Dendritic cell treated with granulocyte-macrophage colony-stimulating factor and Interleukin-4, amounts not matched to agents 40 ng/mL and 50 ng/mL, for 4 days (primary cell): ENCODE measurements at regions not wholly inside any gene's neighbourhood (a gene's known extent, or its start where the extent isn't known, plus 50 kb on each side); places are given as distances from the start of the nearest gene placed in this dataset.

ENCODE experiments used
- H3K27ac Mint-ChIP-seq: one replicate; pipeline ENCODE4 v1.8.0; 2022; ENCODE audit warnings: mild to moderate bottlenecking, mixed read lengths
- H3K27me3 Mint-ChIP-seq: one replicate; pipeline ENCODE4 v1.8.0; 2022; ENCODE audit warnings: mild to moderate bottlenecking, mixed read lengths
- H3K36me3 Mint-ChIP-seq: one replicate; pipeline ENCODE4 v1.8.0; 2022; ENCODE audit warnings: low read depth, mixed read lengths
- H3K4me1 Mint-ChIP-seq: one replicate; pipeline ENCODE4 v1.8.0; 2022; ENCODE audit warnings: low read depth, mixed read lengths
- H3K4me3 Mint-ChIP-seq: one replicate; pipeline ENCODE4 v1.8.0; 2022; ENCODE audit warnings: mild to moderate bottlenecking, moderate library complexity, mixed read lengths
- H3K9me3 Mint-ChIP-seq: one replicate; pipeline ENCODE4 v1.8.0; 2022; ENCODE audit warnings: mixed read lengths
- intact Hi-C: fragments of 100-400 bp; cut with micrococcal nuclease; formaldehyde crosslinking; loops from one replicate; pipeline ENCODE4 v1.15.0; 2022

DNA sequence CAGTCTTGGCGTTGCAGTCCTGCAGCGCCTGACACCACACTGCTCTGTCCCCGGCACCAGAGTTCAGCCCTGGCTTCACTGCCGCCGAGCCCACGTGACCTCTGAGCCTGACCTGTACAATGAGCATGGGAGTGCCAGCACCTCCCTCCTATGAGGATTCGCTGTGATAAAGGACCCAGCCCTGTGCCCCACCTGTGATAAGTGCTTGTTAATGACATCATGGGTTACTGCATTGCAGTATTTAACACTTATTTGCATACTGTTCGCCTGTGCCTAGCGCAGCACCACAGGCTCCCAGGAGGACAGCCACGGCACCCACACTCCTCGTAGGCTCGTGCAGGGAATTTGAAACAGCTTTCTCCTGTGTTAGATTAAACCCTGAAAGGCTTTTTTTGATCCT, 118.2 kb upstream of the GSC start:
- Mint-ChIP-seq H3K9me3 (no peaks in the 10 kb centered on the region), H3K27me3 (no peaks in the 10 kb centered on the region), H3K4me1 (no peaks in the 10 kb centered on the region), H3K4me3 (no peak overlapping the region), H3K36me3 (no peaks in the 10 kb centered on the region), H3K27ac (no peak overlapping the region)
- intact Hi-C loops = no loop called here

DNA sequence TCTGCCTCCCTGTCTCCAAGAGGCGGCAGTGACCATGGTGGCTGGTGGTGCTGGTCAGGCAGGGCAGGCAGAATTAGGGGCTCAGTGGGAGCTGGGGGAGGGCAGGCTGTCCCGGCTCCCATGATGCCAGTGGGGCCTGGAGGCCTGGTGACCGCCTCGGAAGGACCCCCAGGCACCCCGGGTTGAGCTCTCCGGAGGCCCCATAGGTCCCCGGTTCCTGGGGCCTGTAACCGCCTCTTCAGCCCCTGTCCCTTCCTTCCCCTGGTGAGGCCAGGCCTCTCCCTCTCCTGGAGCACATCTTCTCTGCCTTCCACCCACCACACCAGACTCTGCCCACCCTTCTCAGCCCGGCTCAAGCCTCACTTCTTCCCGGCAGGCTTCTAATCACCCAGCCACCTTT, 117.7 kb upstream of the GSC start:
- Mint-ChIP-seq H3K4me1 (no peaks in the 10 kb centered on the region), H3K9me3 (no peaks in the 10 kb centered on the region), H3K27me3 (no peaks in the 10 kb centered on the region), H3K36me3 (no peaks in the 10 kb centered on the region), H3K27ac (no peak overlapping the region), H3K4me3 (no peak overlapping the region)
- intact Hi-C loops = no loop called here

DNA sequence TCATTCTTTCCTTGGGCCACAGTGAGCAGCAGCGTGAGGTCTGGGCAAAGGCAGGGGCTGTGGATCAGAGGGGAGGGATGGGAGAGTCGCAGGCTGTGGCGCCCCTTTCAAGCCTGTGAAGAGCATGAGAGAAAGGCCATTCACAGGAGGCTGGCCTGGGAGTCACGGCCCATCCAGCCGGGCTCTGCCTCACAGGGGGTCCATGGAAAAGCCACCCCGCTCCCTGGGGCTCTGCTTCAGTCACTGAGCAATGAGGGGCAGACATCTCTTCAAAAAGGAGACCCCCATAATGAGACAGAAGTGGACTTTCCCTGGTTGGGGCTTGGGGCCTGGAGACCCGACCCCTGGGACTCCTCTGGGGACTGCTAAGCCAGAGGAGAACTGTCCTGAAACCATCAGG, 117.0 kb upstream of the GSC start:
- Mint-ChIP-seq H3K9me3 (no peaks in the 10 kb centered on the region), H3K4me1 (no peaks in the 10 kb centered on the region), H3K27ac (no peak overlapping the region), H3K4me3 (no peak overlapping the region), H3K36me3 (no peaks in the 10 kb centered on the region), H3K27me3 (no peaks in the 10 kb centered on the region)
- intact Hi-C loops = no loop called here

DNA sequence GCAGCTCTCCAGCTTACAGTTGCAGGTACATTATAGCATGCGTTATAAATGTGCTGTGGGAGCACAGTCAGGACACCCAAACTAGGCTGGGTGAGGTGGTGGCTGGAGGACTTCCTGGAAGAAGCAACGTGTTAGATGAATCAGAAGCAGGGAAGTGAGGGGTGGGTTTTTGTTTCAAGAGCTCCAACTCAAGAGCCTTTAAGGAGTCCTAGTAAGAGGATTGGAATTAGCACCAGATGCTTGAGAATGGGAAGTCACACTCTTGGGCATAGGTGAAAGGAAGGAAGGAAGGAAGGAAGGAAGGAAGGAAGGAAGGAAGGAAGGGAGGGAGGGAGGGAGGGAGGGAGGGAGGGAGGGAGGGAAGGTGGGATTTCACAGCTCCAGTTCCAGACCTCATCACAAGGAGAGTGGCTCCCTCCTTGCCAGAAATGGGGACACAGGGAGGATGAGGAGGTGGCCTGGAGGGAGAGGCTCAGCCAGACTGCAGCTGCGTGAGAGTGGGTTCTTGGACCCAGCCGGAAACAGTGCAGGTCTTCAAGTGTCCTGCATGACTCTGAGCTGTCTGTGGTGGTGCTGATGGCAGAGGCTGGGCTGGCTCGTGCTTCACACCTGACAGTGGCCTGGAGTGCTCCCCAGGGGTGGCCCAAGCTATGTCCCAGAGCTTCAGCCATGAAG, 115.7 kb upstream of the GSC start:
- Mint-ChIP-seq H3K27ac (no peak overlapping the region), H3K9me3 (no peaks in the 10 kb centered on the region), H3K27me3 (no peaks in the 10 kb centered on the region), H3K36me3 (no peaks in the 10 kb centered on the region), H3K4me3 (no peak overlapping the region), H3K4me1 (no peaks in the 10 kb centered on the region)
- intact Hi-C loops = no loop called here

DNA sequence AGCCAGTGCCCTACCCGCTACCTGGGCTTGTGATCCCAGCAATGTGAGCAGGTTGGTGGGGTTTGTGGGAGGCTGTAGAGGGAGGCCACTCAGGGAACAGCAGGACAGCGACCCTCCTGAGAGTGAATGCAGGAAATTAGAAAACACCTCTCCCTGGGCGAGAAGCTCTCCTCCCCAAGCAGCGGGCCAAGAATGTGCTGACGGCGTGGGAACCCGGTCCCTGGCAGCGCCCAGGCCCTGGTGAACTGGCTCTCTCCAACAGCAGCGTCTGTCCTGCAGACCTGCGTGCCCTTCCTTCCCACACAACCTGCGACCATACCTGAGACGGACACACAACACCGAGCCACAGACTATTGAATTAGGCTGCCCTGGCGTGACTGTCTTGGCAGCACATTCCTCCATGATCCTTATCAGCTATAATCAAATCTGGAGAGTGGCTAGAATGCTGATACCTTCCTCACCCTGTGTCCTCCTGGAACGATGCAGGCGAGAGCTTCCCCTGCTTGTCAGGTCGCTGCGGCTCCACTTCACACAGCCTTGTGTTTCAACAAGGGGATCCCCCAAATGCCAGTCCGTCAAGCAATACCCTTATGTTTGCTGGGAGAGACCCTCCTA, 114.8 kb upstream of the GSC start:
- Mint-ChIP-seq H3K27ac (no peak overlapping the region), H3K4me3 (no peak overlapping the region), H3K9me3 (no peaks in the 10 kb centered on the region), H3K36me3 (no peaks in the 10 kb centered on the region), H3K27me3 (no peaks in the 10 kb centered on the region), H3K4me1 (no peaks in the 10 kb centered on the region)
- intact Hi-C loops = no loop called here

DNA sequence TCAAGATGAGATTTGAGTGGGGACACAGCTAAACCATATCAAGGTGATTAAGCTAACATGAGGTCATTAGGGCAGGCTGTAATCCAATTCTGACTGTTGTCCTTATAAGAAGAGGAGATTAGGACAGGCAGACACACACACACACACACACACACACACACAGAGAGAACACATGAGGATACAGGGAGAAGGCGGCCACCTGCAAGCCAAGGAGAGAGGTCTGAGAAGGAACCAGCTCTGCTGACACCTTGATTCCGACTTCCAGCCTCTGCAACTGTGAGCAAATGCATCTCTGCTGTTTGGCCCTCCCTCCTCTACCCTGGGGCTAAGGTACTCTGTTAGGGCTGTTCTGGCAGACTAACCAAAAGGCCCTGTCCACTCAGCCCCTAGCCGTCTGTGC, 112.5 kb upstream of the GSC start:
- no peaks in the 10 kb centered on the region for H3K9me3 Mint-ChIP-seq
- no peak overlapping the region for H3K27ac Mint-ChIP-seq
- H3K36me3 Mint-ChIP-seq = no peaks in the 10 kb centered on the region
- H3K4me3 Mint-ChIP-seq = no peak overlapping the region
- H3K4me1 Mint-ChIP-seq = no peaks in the 10 kb centered on the region
- peaks cover 3% of the 10 kb centered on the region for H3K27me3 Mint-ChIP-seq
- intact Hi-C loops = no loop called here

DNA sequence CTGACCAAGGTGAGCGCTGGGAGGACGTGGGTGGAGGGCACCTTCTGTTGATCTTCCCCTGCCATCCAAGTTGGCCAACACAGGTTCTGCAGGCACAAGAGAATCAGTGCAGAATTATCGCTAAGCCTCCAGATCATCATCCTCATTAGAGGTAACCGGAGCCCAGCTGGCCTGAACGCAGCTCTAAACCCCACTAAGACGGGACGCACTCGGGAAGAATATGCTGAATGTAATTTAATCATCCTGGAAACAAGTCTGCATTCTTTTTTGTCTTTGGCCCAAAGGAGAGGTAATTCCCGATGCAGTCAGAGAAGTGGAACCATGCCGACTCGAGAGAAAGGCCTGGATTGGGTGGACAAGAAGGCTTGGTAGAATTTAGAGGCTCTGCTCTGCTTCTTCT, 111.0 kb upstream of the GSC start:
- no peaks in the 10 kb centered on the region for H3K36me3 Mint-ChIP-seq
- H3K4me3 Mint-ChIP-seq = no peak overlapping the region
- no peaks in the 10 kb centered on the region for H3K9me3 Mint-ChIP-seq
- H3K4me1 Mint-ChIP-seq = no peaks in the 10 kb centered on the region
- peaks cover 10% of the 10 kb centered on the region for H3K27me3 Mint-ChIP-seq
- intact Hi-C loops = no loop called here
- no peak overlapping the region for H3K27ac Mint-ChIP-seq

DNA sequence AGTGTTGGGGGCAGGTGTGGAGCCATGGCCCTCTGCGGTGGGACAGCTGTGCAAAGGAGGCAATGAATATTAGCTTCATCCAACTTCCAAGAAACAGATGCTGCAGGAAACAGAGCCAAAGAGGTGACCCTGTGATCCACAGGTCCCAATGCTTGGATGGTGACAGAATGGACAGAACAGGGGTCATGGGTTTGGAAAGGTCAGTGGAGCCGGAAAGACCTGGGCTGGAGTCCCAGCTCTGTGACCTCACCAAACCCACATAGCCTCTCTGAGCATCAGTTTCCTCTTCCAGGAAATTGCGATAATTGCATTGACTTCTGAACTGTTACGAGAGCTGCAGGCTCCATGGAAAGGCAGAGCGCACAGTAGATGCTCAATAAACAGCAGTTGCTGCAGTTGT, 110.2 kb upstream of the GSC start:
- Mint-ChIP-seq H3K27ac (no peak overlapping the region), H3K9me3 (no peaks in the 10 kb centered on the region), H3K4me3 (no peak overlapping the region), H3K36me3 (no peaks in the 10 kb centered on the region), H3K4me1 (no peaks in the 10 kb centered on the region), H3K27me3 (peaks cover 10% of the 10 kb centered on the region)
- intact Hi-C loops = no loop called here

DNA sequence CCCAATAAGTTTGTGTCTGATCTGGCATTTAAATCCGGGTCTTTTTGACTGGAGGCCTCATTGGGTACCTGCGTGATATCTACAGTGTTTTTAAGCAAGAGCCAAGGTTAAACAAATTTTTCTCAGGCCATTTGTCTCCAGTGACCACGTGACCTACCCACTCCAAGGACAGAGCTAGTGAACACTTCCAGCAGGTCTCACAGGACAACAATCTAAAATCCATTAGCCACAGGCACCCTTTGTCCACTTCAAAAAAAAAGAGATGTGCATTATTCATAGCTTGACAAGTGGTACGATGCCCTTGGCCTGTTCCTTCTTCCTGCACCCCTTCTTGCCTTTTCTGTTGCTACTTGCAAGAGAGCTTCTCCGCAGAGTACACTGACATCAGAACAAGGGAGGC, 109.6 kb upstream of the GSC start:
- intact Hi-C loops = no loop called here
- H3K27ac Mint-ChIP-seq = no peak overlapping the region
- H3K4me1 Mint-ChIP-seq = no peaks in the 10 kb centered on the region
- H3K9me3 Mint-ChIP-seq = no peaks in the 10 kb centered on the region
- peaks cover 10% of the 10 kb centered on the region for H3K27me3 Mint-ChIP-seq
- no peak overlapping the region for H3K4me3 Mint-ChIP-seq
- H3K36me3 Mint-ChIP-seq = no peaks in the 10 kb centered on the region

DNA sequence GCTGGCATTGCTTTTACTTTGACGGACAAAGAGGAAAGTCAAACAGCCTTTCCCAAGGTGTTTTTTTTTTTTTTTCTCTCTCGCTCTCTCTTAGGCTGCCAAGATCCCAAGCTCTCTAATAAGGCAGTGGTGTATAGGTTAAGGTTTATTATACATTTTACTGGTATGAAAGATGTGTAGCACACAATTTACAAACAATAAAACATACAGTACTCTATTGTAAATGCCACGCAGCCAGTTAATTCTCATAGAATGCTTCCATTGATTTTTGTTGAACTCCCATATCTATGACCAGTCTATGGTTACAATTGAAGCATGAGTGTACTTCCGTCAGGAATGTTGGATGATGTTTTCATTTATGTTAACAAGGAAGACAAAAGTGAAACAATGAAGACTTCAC, 106.4 kb upstream of the GSC start:
- Mint-ChIP-seq H3K9me3 (no peaks in the 10 kb centered on the region), H3K27ac (no peak overlapping the region), H3K36me3 (no peaks in the 10 kb centered on the region), H3K4me3 (no peak overlapping the region), H3K4me1 (no peaks in the 10 kb centered on the region), H3K27me3 (peaks cover 10% of the 10 kb centered on the region)
- intact Hi-C loops = no loop called here

DNA sequence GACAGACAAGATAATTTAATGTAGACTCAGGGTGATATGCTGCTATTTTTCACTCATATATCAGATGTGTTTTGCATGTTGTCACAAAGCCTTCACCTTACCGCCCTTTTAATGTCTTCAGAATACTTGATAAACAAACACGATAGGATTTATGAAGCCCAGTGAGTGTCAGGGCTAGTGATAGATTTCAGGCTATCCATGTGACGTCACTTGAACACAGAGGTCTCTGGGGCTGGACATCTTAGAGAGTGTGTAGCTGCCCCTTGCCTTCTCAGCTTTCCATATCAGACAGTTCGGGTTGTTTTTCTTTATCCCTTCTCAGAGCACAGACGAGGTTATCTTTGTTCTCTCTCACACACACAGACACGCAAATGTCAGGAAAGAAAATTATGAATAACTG, 105.3 kb upstream of the GSC start:
- Mint-ChIP-seq H3K9me3 (no peaks in the 10 kb centered on the region), H3K27ac (no peak overlapping the region), H3K4me1 (no peaks in the 10 kb centered on the region), H3K27me3 (peaks cover 10% of the 10 kb centered on the region), H3K36me3 (no peaks in the 10 kb centered on the region), H3K4me3 (no peak overlapping the region)
- intact Hi-C loops = no loop called here

DNA sequence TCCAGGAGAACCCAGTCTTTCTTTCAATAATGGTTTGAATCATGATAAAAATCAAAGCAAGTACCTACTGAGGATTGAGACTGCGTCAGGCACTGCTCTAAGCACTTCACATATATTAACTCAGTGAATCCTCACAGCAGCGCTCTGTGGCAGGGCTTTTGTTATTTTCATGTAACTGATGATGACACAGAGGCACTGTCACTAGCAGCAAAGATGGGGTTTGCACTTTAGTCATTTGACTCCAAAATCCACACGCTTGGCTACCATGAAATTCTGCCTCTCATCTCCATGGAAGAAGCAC, 98.8 kb upstream of the GSC start:
- Mint-ChIP-seq H3K27me3 (peaks cover 19% of the 10 kb centered on the region), H3K36me3 (no peaks in the 10 kb centered on the region), H3K9me3 (no peaks in the 10 kb centered on the region), H3K4me3 (no peak overlapping the region), H3K4me1 (no peaks in the 10 kb centered on the region), H3K27ac (no peak overlapping the region)
- intact Hi-C loops = no loop called here

DNA sequence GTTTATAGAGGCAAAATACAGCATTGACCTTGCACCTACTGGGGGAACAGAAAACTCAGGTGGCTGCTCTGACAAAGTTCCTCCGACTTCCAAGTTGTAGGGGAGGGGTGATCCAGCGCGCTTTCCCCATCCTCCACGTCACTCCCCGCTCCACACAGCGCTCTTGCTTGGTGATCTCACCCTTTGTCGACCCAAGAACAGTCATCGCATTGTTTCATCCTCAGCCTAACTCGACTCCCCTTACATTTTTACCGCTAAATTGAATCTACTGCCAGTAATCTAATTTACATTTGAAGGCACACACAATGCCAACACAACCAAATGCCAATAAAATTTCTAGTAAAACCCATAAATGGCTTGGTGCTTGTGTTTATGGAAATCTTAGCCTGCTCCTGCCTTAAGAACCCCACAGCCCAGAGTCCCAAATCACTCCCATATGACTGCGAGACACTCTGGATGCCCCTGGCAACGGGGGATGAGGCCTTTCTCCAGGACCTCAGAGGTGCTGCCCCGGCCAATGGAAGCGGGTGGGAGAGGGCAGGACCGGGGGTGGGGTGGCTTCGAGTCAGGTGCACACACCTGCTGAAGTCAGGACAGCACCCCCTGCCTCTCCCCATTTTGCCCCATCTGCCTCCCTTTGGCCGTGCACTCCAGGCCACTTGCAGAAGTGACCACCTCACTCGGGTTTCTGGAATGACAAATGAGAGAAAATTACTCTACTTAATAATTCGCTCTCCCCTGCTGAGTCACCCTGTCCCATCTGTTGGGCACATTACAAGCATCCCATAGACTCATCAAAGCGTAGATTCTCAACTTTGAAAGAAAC, 98.2 kb upstream of the GSC start:
- H3K4me3 Mint-ChIP-seq = no peak overlapping the region
- H3K27me3 Mint-ChIP-seq = peaks cover 19% of the 10 kb centered on the region
- H3K4me1 Mint-ChIP-seq = no peaks in the 10 kb centered on the region
- no peaks in the 10 kb centered on the region for H3K36me3 Mint-ChIP-seq
- H3K9me3 Mint-ChIP-seq = no peaks in the 10 kb centered on the region
- H3K27ac Mint-ChIP-seq = no peak overlapping the region
- intact Hi-C loops = no loop called here

DNA sequence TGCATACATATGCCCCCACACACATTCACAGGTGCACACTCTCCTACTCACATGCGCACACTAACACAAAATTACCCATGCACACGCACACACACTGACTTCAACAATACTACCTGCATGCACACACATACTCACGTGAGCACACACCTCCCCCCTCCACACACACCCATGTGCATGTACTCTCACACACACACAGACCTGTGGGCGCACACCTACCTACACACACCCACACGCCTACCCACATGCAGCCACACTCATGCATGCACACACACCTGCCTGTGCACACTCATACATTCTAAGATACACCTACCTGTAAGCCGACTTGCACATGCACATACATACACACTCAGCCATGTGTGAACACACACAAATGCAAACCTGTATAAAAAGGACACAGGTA, 97.3 kb upstream of the GSC start:
- intact Hi-C loops = no loop called here
- no peaks in the 10 kb centered on the region for H3K4me1 Mint-ChIP-seq
- peaks cover 22% of the 10 kb centered on the region for H3K27me3 Mint-ChIP-seq
- no peak overlapping the region for H3K4me3 Mint-ChIP-seq
- no peaks in the 10 kb centered on the region for H3K36me3 Mint-ChIP-seq
- H3K9me3 Mint-ChIP-seq = no peaks in the 10 kb centered on the region
- no peak overlapping the region for H3K27ac Mint-ChIP-seq
